IMR-90 (cell line): ENCODE measurements at regions not wholly inside any gene's neighbourhood (a gene's known extent, or its start where the extent isn't known, plus 50 kb on each side); places are given as distances from the start of the nearest gene placed in this dataset.

Experiments
- ATAC-seq: fragments of 200-7000 bp; cut with Tn5 transposase; 2 replicates; pipeline ENCODE4 v1.9.1; 2020; ENCODE audit warnings: low read depth, mild to moderate bottlenecking, moderate library complexity
- BruUV-seq: library from RNA; stranded (reverse); fragments of 400-500 nt; replicated peaks from 2 replicates; lab custom pipeline; 2021; lab: Mats Ljungman, UMichigan
- CTCF ChIA-PET: fragments of 300-600 bp; formaldehyde crosslinking; extraction: SDS; loops from one replicate; lab custom pipeline; 2021; ENCODE audit warnings: antibody characterized with exemption; lab: Yijun Ruan, JAX
- POLR2A ChIA-PET: fragments of 300-600 bp; sonication (Branson Sonifier 250); formaldehyde crosslinking; loops from one replicate; lab custom pipeline; 2022; ENCODE audit warnings: antibody characterized with exemption; ENCODE audit not compliant: unreplicated experiment; lab: Charles Lee
- DNase-seq: peaks from one replicate; pipeline ENCODE4 v3.0.0; 2013
- H2AFZ ChIP-seq: replicated peaks from 2 replicates; pipeline ENCODE3; 2013; ENCODE audit warnings: low read length, mild to moderate bottlenecking; ENCODE audit not compliant: poor library complexity
- H2AK5ac ChIP-seq: 2 replicates; pipeline ENCODE4 v1.6.1; 2013; ENCODE audit warnings: low read depth, low read length, inconsistent platforms
- H2AK9ac ChIP-seq: replicated peaks from 2 replicates; pipeline ENCODE3; 2013; ENCODE audit warnings: mild to moderate bottlenecking, low read depth, low read length, moderate library complexity; ENCODE audit not compliant: poor library complexity
- H2BK120ac ChIP-seq: 2 replicates; pipeline ENCODE4 v1.6.1; 2013; ENCODE audit warnings: low read depth, low read length, inconsistent platforms
- H2BK15ac ChIP-seq: 3 replicates; pipeline ENCODE4 v1.6.1; 2013; ENCODE audit warnings: low read depth, low read length, inconsistent platforms
- H2BK20ac ChIP-seq: 2 replicates; pipeline ENCODE4 v1.6.1; 2013; ENCODE audit warnings: low read depth, mild to moderate bottlenecking, inconsistent platforms, low read length, moderate library complexity
- H2BK5ac ChIP-seq: 2 replicates; pipeline ENCODE4 v1.6.1; 2013; ENCODE audit warnings: mild to moderate bottlenecking, low read depth, low read length, inconsistent platforms; ENCODE audit not compliant: poor library complexity, severe bottlenecking
- H3K14ac ChIP-seq: replicated peaks from 2 replicates; pipeline ENCODE4 v1.6.1; 2013; ENCODE audit warnings: low read depth, low read length, inconsistent platforms
- H3K18ac ChIP-seq: 2 replicates; pipeline ENCODE4 v1.6.1; 2013; ENCODE audit warnings: low read depth, low read length, control low read depth
- H3K23ac ChIP-seq: 2 replicates; pipeline ENCODE4 v1.6.1; 2013; ENCODE audit warnings: low read depth, low read length, inconsistent platforms
- H3K27ac ChIP-seq: 2 replicates; pipeline ENCODE4 v1.5.1; 2013; ENCODE audit warnings: mild to moderate bottlenecking, control low read depth, low read length; ENCODE audit not compliant: insufficient read depth
- H3K27me3 ChIP-seq: 2 replicates; pipeline ENCODE4 v1.6.1; 2013; ENCODE audit warnings: low read length; ENCODE audit not compliant: control insufficient read depth, insufficient read depth
- H3K36me3 ChIP-seq: 2 replicates; pipeline ENCODE4 v1.6.1; 2013; ENCODE audit warnings: low read length, mixed read lengths; ENCODE audit not compliant: control insufficient read depth, insufficient read depth
- H3K4ac ChIP-seq: 2 replicates; pipeline ENCODE4 v1.6.1; 2013; ENCODE audit warnings: low read depth, low read length, inconsistent platforms
- H3K4me1 ChIP-seq: 2 replicates; pipeline ENCODE4 v1.6.1; 2013; ENCODE audit warnings: low read length, mixed read lengths; ENCODE audit not compliant: control insufficient read depth, insufficient read depth
- H3K4me2 ChIP-seq: 2 replicates; pipeline ENCODE4 v1.6.1; 2013; ENCODE audit warnings: low read depth, mild to moderate bottlenecking, control low read depth, low read length, moderate library complexity
- H3K4me3 ChIP-seq: 2 replicates; pipeline ENCODE4 v1.5.1; 2013; ENCODE audit warnings: low read depth, mild to moderate bottlenecking, control low read depth, low read length, moderate library complexity; ENCODE audit not compliant: insufficient read depth
- H3K56ac ChIP-seq: 2 replicates; pipeline ENCODE4 v1.6.1; 2013; ENCODE audit warnings: low read length, inconsistent platforms; ENCODE audit not compliant: insufficient read depth; ENCODE audit errors: extremely low read depth
- H3K79me1 ChIP-seq, 2 experiments: 2 replicates each; pipeline ENCODE4 v1.6.1; 2013; ENCODE audit warnings: low read length in 2 of 2, inconsistent platforms in 1 of 2, low read depth in 1 of 2
- H3K9ac ChIP-seq: 2 replicates; pipeline ENCODE4 v1.6.1; 2013; ENCODE audit warnings: low read depth, low read length, control low read depth
- H3K9me1 ChIP-seq: 2 replicates; pipeline ENCODE4 v1.6.1; 2013; ENCODE audit warnings: low read length, inconsistent platforms; ENCODE audit not compliant: insufficient read depth
- H3K9me3 ChIP-seq: 2 replicates; pipeline ENCODE4 v1.6.1; 2013; ENCODE audit warnings: low read length; ENCODE audit not compliant: control insufficient read depth, insufficient read depth
- H4K20me1 ChIP-seq: 2 replicates; pipeline ENCODE4 v1.6.1; 2013; ENCODE audit warnings: low read length, inconsistent platforms; ENCODE audit not compliant: insufficient read depth
- H4K5ac ChIP-seq: 2 replicates; pipeline ENCODE4 v1.6.1; 2013; ENCODE audit warnings: mild to moderate bottlenecking, low read depth, low read length, control low read depth
- H4K8ac ChIP-seq, 2 experiments: 2 replicates each; pipeline ENCODE4 v1.6.1; 2013; ENCODE audit warnings: low read depth in 2 of 2, low read length in 2 of 2, control low read depth in 1 of 2, inconsistent platforms in 1 of 2
- H4K91ac ChIP-seq: 2 replicates; pipeline ENCODE4 v1.6.1; 2013; ENCODE audit warnings: low read depth, low read length, inconsistent platforms; ENCODE audit not compliant: insufficient read depth
- CTCF ChIP-seq: conservative IDR thresholded peaks from 2 replicates; pipeline ENCODE4 v1.5.1; 2012; ENCODE audit warnings: mild to moderate bottlenecking, low read depth, low read length, improper control_type of control experiment
- RAD21 ChIP-seq: IDR thresholded peaks from 2 replicates; pipeline ENCODE4 v1.6.1; 2012; ENCODE audit warnings: low read length, improper control_type of control experiment
- SMC3 ChIP-seq: fragments of 150-350 bp; IDR thresholded peaks from 2 replicates; pipeline ENCODE4 v1.6.1; 2016; ENCODE audit warnings: low read depth, mild to moderate bottlenecking, antibody characterized with exemption, low read length, moderate library complexity
- WGBS, 2 experiments: methylation state at CpG; one replicate each; pipeline versions ENCODE4 v1.1.5 to v1.1.7; 2013; ENCODE audit warnings: missing lambda C conversion rate in 2 of 2; ENCODE audit not compliant: insufficient read length in 1 of 2; ENCODE audit errors: extremely low coverage in 2 of 2; 5-methylcytosine and 5-hydroxymethylcytosine counted together
- dilution Hi-C: fragments of 300-500 bp; cut with HindIII; formaldehyde crosslinking; loops from one replicate; pipeline ENCODE4 v1.14.3; 2018; ENCODE audit warnings: low sequenced_read_pairs; ENCODE audit not compliant: unreplicated experiment
- in situ Hi-C: fragments of 300-500 bp; cut with MboI; formaldehyde crosslinking; loops from 3 replicates; pipeline ENCODE4 v1.14.3; 2019; ENCODE audit warnings: low sequenced_read_pairs, inconsistent platforms, mixed read lengths
- intact Hi-C: fragments of 100-400 bp; cut with micrococcal nuclease; formaldehyde crosslinking; loops from 2 replicates; pipeline ENCODE4 v1.10.0; 2022

- DNase-seq (no peak), ATAC-seq (no peak)
- no peak overlapping the region; the same call in 1 of the 2 replicates for H3K4ac ChIP-seq
- in situ Hi-C loops, result no loop called here
- no peak overlapping the region for H3K9ac ChIP-seq
- H3K4me3 ChIP-seq, result no peak overlapping the region
- peak overlapping the region; percentile 59; the same call in 1 of the 2 replicates for H3K14ac ChIP-seq
- H2BK15ac ChIP-seq, result 0 out of 3 replicates have a peak overlapping the region, but pooled peaks have one; percentile 72
- intact Hi-C loops, result no loop called here
- H3K9me3 ChIP-seq, result no peaks in the 10 kb centered on the region
- no peak overlapping the region for H3K18ac ChIP-seq
- H2AK5ac ChIP-seq, result peak overlapping the region; percentile 85
- no peak overlapping the region for H4K8ac ChIP-seq
- H3K27me3 ChIP-seq, result no peaks in the 10 kb centered on the region
- H4K20me1 ChIP-seq, result no peaks in the 10 kb centered on the region
- ChIA-PET POLR2A (no interaction called here), CTCF (no interaction called here)
- TF ChIP-seq CTCF (no peak), SMC3 (no peak), RAD21 (no peak)
- H3K23ac ChIP-seq, result no peak overlapping the region
- no peaks in the 10 kb centered on the region; a peak in 1 of 4 replicates for H3K79me1 ChIP-seq
- H2AK9ac ChIP-seq, result no peak overlapping the region
- peaks cover 12% of the 10 kb centered on the region for H3K4me1 ChIP-seq
- peak overlapping the region; percentile 54; the same call in 1 of the 2 replicates for H2BK120ac ChIP-seq
- H4K5ac ChIP-seq, result no peak overlapping the region
- no peak overlapping the region for H4K91ac ChIP-seq
- dilution Hi-C loops, result no loop called here
- H2AFZ ChIP-seq, result no peak overlapping the region
- no peak overlapping the region for H3K4me2 ChIP-seq
- no peak overlapping the region for H2BK5ac ChIP-seq
- H3K36me3 ChIP-seq, result no peaks in the 10 kb centered on the region
- H3K9me1 ChIP-seq, result peaks cover 18% of the 10 kb centered on the region
- H2BK20ac ChIP-seq, result no peak overlapping the region
- BruUV-seq, result no TSS peak
- H3K56ac ChIP-seq, result no peak overlapping the region
- no peak overlapping the region for H3K27ac ChIP-seq
- WGBS, 2 experiments, result no CpG with 5 or more reads among the region's 3 CpGs
These were observed 170.3 kb downstream of the FOXL1 start for GRCh38 chr16:86748652-86749051.
